GM12878 (cell line): ENCODE measurements at regions not wholly inside any gene's neighbourhood (a gene's known extent, or its start where the extent isn't known, plus 50 kb on each side); places are given as distances from the start of the nearest gene placed in this dataset.

Source experiments
- ATAC-seq: fragments of 200-7000 bp; cut with Tn5 transposase; 3 replicates; pipeline ENCODE4 v1.9.1; 2020; ENCODE audit warnings: mild to moderate bottlenecking, moderate library complexity
- BruUV-seq: library from RNA; stranded (reverse); fragments of 400-500 nt; replicated peaks from 2 replicates; lab custom pipeline; 2021; lab: Mats Ljungman, UMichigan
- CTCF ChIA-PET: fragments of 300-600 bp; sonication (Branson Sonifier 250); formaldehyde crosslinking; extraction: SDS; loops from one replicate; lab custom pipeline; 2021; ENCODE audit warnings: inconsistent platforms; lab: Yijun Ruan, JAX
- POLR2A ChIA-PET: fragments of 350-600 bp; formaldehyde crosslinking; extraction: SDS; loops from one replicate; lab custom pipeline; 2021; ENCODE audit warnings: inconsistent platforms; lab: Charles Lee
- RAD21 ChIA-PET: fragments of 300-600 bp; sonication (Branson Sonifier 250); formaldehyde crosslinking; loops from one replicate; lab custom pipeline; 2023; ENCODE audit warnings: antibody characterized with exemption; ENCODE audit not compliant: unreplicated experiment; lab: Charles Lee
- SMC1A ChIA-PET: fragments of 300-600 bp; sonication (Branson Sonifier 250); formaldehyde crosslinking; loops from one replicate; lab custom pipeline; 2023; ENCODE audit not compliant: unreplicated experiment, uncharacterized antibody; lab: Charles Lee
- DNase-seq: peaks from one replicate; pipeline ENCODE4 v3.0.0-alpha.2; 2011; ENCODE audit warnings: low read depth, low spot score
- FAIRE-seq: peaks from 3 replicates; lab custom pipeline; 2011; peaks lifted over from hg19 to GRCh38; lab: Jason Lieb, UNC
- H2AFZ ChIP-seq: 2 replicates; pipeline ENCODE4 v1.6.0; 2011; ENCODE audit warnings: low read depth, low read length, control low read depth; ENCODE audit not compliant: control insufficient read depth
- H3K27ac ChIP-seq: 2 replicates; pipeline ENCODE4 v1.5.1; 2011; ENCODE audit warnings: control low read depth; ENCODE audit not compliant: control insufficient read depth, insufficient read depth
- H3K27me3 ChIP-seq, 2 experiments: replicated peaks in 1 of 2; 2 replicates each; pipeline versions ENCODE4 v1.6.0 to v1.6.1; 2011; ENCODE audit warnings: low read length in 1 of 2; ENCODE audit not compliant: control insufficient read depth in 2 of 2, insufficient read depth in 2 of 2
- H3K36me3 ChIP-seq, 2 experiments: 2 replicates each; pipeline ENCODE4 v1.5.1; 2011; ENCODE audit warnings: low read length in 1 of 2; ENCODE audit not compliant: control insufficient read depth in 2 of 2, insufficient read depth in 2 of 2
- H3K4me1 ChIP-seq: 2 replicates; pipeline ENCODE4 v1.6.1; 2011; ENCODE audit warnings: mild to moderate bottlenecking, low read length, moderate library complexity, mixed read lengths; ENCODE audit not compliant: control insufficient read depth, insufficient read depth
- H3K4me2 ChIP-seq: 2 replicates; pipeline ENCODE4 v1.6.0; 2011; ENCODE audit warnings: control low read depth; ENCODE audit not compliant: control insufficient read depth, insufficient read depth
- H3K4me3 ChIP-seq: fragments of 200-600 bp; sonication (generic); 2 replicates; pipeline ENCODE4 v1.5.1; 2016
- H3K79me2 ChIP-seq: 2 replicates; pipeline ENCODE4 v1.6.0; 2011; ENCODE audit warnings: low read length; ENCODE audit not compliant: control insufficient read depth, insufficient read depth
- H3K9ac ChIP-seq: 2 replicates; pipeline ENCODE4 v1.8.0; 2011; ENCODE audit warnings: low read length, control low read depth, mixed read lengths; ENCODE audit not compliant: control insufficient read depth, insufficient read depth
- H3K9me3 ChIP-seq: replicated peaks from 3 replicates; pipeline ENCODE4 v1.5.1; 2011; ENCODE audit warnings: mild to moderate bottlenecking, low read length; ENCODE audit not compliant: control insufficient read depth, insufficient read depth
- H4K20me1 ChIP-seq: 2 replicates; pipeline ENCODE4 v1.6.0; 2011; ENCODE audit not compliant: control insufficient read depth, insufficient read depth
- BCL11A ChIP-seq: IDR thresholded peaks from 2 replicates; pipeline ENCODE4 v1.6.1; 2011; ENCODE audit warnings: low read depth, low read length
- CBX5 ChIP-seq: sonication (generic); IDR thresholded peaks from 2 replicates; pipeline ENCODE4 v1.6.1; 2016; ENCODE audit warnings: low read depth, moderate library complexity, mild to moderate bottlenecking, inconsistent platforms
- CHD2 ChIP-seq: IDR thresholded peaks from 2 replicates; pipeline ENCODE4 v1.6.1; 2011; ENCODE audit warnings: low read depth, low read length, improper control_type of control experiment, borderline replicate concordance
- NFIC ChIP-seq: IDR thresholded peaks from 2 replicates; pipeline ENCODE4 v1.6.1; 2012; ENCODE audit warnings: low read depth, mild to moderate bottlenecking, inconsistent platforms, low read length, moderate library complexity
- NFXL1 ChIP-seq: fragments of 450-650 bp; IDR thresholded peaks from 2 replicates; pipeline ENCODE4 v1.6.1; 2017; ENCODE audit warnings: antibody characterized with exemption, mild to moderate bottlenecking, borderline replicate concordance
- NR2F1 ChIP-seq: fragments of 450-650 bp; conservative IDR thresholded peaks from 2 replicates; pipeline ENCODE4 v1.6.1; 2017; ENCODE audit warnings: mild to moderate bottlenecking
- POU2F2 ChIP-seq: IDR thresholded peaks from 3 replicates; pipeline ENCODE4 v1.6.1; 2011; ENCODE audit warnings: low read depth, mild to moderate bottlenecking, low read length, borderline replicate concordance
- RFX5 ChIP-seq: IDR thresholded peaks from 2 replicates; pipeline ENCODE4 v1.6.1; 2011; ENCODE audit warnings: low read depth, low read length, improper control_type of control experiment
- SREBF1 ChIP-seq: IDR thresholded peaks from 2 replicates; pipeline ENCODE4 v1.6.1; 2012; ENCODE audit warnings: mild to moderate bottlenecking, low read length
- SREBF2 ChIP-seq: IDR thresholded peaks from 2 replicates; pipeline ENCODE4 v1.6.1; 2012; ENCODE audit warnings: mild to moderate bottlenecking, low read length
- SUZ12 ChIP-seq: fragments of 200-600 bp; sonication (generic); IDR thresholded peaks from one replicate; pipeline ENCODE4 v1.6.1; 2018; ENCODE audit warnings: antibody characterized with exemption, mild to moderate bottlenecking; ENCODE audit not compliant: unreplicated experiment
- in situ Hi-C: fragments of 300-500 bp; cut with MboI; formaldehyde crosslinking; loops from 9 replicates; pipeline ENCODE4 v1.14.3; 2018; ENCODE audit warnings: mixed read lengths
- intact Hi-C: fragments of 100-400 bp; cut with micrococcal nuclease; formaldehyde crosslinking; loops from one replicate; pipeline ENCODE4 v1.14.2; 2022; ENCODE audit not compliant: unreplicated experiment
- TF ChIP-seq, protein P1 (sequence below): fragments of 450-650 bp; IDR thresholded peaks from 2 replicates; pipeline ENCODE4 v1.6.1; 2018; ENCODE audit warnings: borderline replicate concordance, mild to moderate bottlenecking; ENCODE audit not compliant: partially characterized antibody

DNA sequence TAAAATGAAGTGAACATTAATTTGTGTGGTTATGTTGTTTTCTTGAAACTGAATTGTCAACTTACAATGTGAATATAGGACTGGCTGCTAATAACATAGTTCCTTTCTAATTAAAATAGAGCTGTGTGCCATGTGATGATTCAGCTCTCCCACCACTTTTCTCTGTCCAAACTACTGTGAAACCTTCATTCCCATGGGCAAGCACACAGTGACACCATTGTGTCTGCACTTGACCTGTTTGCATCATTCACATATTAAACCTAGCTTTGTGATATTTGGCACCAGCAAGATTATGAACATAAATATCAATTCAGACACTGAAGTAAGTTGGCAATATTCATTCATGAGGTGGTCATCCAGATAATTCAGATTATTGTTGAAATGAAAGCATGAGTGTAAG lies 78.8 kb upstream of the TCF12 start:
- intact Hi-C loops: no loop called here
- CTCF ChIA-PET: interaction anchor here (1.4 kb wide), 1 partner anchor 18 kb away, joined by 3 read pairs; no protein-coding TSS in a partner anchor
- peaks cover 11% of the 10 kb centered on the region; the same call in 1 of the 2 replicates for H3K4me1 ChIP-seq

More for the DNA sequence above, 78.8 kb upstream of the TCF12 start:
- no peaks in the 10 kb centered on the region for H3K27me3 ChIP-seq
- ChIA-PET SMC1A (interaction anchor here (1.0 kb wide), 1 partner anchor 17 kb away, joined by 3 read pairs; no protein-coding TSS in a partner anchor), POLR2A (no interaction called here), RAD21 (no interaction called here)
- no peak overlapping the region for H3K27ac ChIP-seq
- no peak for DNase-seq
- H3K4me3 ChIP-seq: no peak overlapping the region
- no peak for FAIRE-seq
- in situ Hi-C loops: no loop called here
- no peaks in the 10 kb centered on the region for H3K9me3 ChIP-seq
- ATAC-seq: no peak
- no peak overlapping the region for H2AFZ ChIP-seq
- H3K9ac ChIP-seq: no peak overlapping the region
- no peaks in the 10 kb centered on the region for H3K36me3 ChIP-seq
- no peak overlapping the region for H3K4me2 ChIP-seq
- TF ChIP-seq SUZ12: no peak
- no peak for TF ChIP-seq NFIC
- TF ChIP-seq NR2F1: no peak
- TF ChIP-seq RFX5: no peak
- no peak for TF ChIP-seq NFXL1
- no peak for TF ChIP-seq SREBF2
- TF ChIP-seq, protein P1, sequence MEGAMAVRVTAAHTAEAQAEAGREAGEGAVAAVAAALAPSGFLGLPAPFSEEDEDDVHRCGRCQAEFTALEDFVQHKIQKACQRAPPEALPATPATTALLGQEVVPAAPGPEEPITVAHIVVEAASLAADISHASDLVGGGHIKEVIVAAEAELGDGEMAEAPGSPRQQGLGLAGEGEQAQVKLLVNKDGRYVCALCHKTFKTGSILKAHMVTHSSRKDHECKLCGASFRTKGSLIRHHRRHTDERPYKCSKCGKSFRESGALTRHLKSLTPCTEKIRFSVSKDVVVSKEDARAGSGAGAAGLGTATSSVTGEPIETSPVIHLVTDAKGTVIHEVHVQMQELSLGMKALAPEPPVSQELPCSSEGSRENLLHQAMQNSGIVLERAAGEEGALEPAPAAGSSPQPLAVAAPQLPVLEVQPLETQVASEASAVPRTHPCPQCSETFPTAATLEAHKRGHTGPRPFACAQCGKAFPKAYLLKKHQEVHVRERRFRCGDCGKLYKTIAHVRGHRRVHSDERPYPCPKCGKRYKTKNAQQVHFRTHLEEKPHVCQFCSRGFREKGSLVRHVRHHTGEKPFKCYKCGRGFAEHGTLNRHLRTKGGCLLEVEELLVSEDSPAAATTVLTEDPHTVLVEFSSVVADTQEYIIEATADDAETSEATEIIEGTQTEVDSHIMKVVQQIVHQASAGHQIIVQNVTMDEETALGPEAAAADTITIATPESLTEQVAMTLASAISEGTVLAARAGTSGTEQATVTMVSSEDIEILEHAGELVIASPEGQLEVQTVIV: no peak
- TF ChIP-seq POU2F2: no peak
- TF ChIP-seq BCL11A: no peak
- no peak for TF ChIP-seq CHD2
- TF ChIP-seq CBX5: no peak
- no peak for TF ChIP-seq SREBF1
- TF ChIP-seq, all 136 proteins: peak for 0
- Histone ChIP-seq H3K79me2 (no peaks in the 10 kb centered on the region), H4K20me1 (no peaks in the 10 kb centered on the region)
- no TSS peak for BruUV-seq
